Hematopoietic multipotent progenitor cell treated with erythropoietin and hydrocortisone succinate and interleukin-3 and kit ligand, for 15 days (in vitro differentiated cells): ENCODE measurements at regions not wholly inside any gene's neighbourhood (a gene's known extent, or its start where the extent isn't known, plus 50 kb on each side); places are given as distances from the start of the nearest gene placed in this dataset.

Source experiments
- DNase-seq: peaks from one replicate; pipeline ENCODE4 v3.0.0-alpha.2; 2015; ENCODE audit warnings: low spot score

- DNase-seq, result no peak
Measured at GRCh38 chr2:14350856-14351255, 281.7 kb upstream of the LRATD1 start.

DNA sequence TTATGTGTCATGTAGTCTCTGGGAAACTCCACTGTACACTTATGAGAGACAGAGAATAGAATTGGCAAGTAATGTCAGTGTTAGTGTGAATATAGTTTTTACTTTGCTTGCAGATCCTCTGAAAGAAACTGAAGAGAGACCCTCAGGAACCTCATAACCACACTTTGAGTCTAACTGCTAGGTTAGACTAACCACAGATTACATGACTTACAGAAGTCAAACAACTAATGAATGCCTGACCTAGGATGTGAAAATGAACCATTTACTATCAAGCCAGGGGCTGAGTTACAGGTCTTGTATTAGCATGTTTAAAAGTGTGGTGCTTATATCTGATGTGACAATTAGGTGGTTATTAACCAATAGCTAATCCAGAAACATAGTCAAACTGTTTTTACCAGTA lies 280.4 kb upstream of the LRATD1 start:
- no peak for DNase-seq

- no peak for DNase-seq
Measured at GRCh38 chr2:14354231-14354630, 278.3 kb upstream of the LRATD1 start.

DNA sequence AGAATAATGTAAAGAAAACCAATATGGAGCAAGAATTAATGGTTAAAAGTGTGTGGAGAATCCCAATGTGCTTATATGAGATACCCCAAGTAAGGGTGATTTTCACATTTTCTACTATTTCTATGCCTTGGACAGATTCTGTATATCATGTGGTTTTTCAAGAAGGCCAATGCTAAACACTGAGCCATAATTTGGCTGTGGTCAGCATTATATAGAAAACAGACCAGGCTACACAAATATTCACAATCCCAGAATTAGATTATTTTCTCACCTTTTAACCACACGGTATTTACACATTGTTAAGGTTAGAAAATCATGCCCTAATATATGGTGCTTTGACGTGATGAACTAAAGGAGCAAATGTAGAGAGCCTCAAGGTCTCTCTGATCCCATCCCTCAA lies 277.4 kb upstream of the LRATD1 start:
- no peak for DNase-seq

DNA sequence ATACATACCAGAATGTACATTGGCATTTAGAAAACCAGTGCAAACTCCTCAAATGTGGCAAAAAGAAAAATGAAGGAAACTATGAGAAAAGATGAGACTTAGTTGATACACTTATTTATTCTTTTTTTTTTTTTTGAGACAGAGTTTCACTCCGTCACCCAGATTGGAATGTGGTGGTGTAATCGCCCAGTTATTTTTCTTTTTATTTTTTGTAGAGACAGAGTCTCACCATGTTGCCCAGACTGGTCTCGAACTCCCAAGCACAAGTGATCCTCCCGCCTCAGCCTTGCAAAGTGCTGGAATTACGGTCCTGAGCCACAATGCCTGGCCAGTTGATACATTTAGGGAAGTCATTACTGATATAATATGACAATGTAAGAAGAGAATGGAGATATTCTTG lies 274.2 kb upstream of the LRATD1 start:
- no peak for DNase-seq

DNA sequence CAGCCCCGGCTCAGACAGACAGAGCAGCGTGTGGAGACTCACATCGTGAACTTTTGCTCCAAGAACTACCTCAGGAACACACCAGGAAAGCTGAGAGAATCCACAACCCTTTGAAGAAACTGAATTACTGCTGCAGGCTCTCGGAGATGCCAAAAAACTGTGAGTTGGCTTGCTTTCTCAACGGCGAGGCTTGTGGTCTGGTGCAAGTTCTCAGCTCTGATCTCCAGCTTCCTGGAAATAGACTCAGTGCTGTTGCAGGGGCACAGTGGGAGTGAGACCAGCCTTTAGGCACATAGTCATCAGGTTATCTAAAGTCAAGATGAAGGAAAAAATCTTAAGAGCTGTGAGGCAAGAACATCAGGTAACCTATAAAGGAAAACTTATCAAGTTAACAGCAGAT lies 273.7 kb upstream of the LRATD1 start:
- DNase-seq, result no peak

DNA sequence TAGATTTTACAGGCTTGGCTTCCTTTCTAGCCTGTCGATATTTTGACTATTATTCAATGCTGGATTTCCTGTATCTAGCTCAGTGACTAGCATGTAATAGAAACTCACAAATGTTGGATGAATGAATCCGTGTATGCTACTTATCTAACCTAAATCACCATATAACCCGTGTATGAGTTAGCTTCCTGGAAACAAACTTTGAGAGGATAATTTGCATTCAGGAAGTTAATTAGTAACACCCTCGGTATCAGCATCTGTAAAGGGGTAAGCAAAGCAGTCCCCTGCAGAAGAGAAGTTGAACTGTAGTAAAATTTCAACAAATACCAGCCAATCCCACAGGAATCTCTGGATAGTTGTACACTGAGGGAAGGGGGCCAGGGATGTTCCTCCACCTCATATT lies 269.4 kb upstream of the LRATD1 start:
- DNase-seq, result no peak

GRCh38 chr2:14363976-14364375 lies 268.5 kb upstream of the LRATD1 start:
- DNase-seq, result no peak

- DNase-seq, result no peak
Measured at GRCh38 chr2:14364471-14364870, 268.0 kb upstream of the LRATD1 start.

- DNase-seq, result no peak
Measured at GRCh38 chr2:14385043-14385442, 247.5 kb upstream of the LRATD1 start.

DNA sequence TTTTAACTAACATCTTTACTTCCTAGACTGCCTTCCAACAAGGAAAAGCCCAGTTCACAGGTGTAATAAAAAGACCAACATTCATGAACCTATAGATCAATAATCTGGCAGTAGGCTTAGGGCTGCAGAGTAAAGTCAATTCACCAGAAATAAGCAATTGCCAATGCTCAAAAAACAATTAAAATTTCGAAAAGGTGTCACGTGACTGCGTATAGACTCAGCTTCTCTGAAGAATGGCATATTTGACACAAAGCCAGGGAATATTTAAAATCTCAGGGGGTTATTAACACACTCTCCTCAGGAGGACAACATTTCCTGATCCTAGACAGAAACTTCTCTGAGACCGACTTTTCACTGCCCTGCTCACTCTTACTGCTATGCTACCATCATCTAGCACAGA lies 245.2 kb upstream of the LRATD1 start:
- DNase-seq, result no peak

GRCh38 chr2:14388724-14389123 lies 243.8 kb upstream of the LRATD1 start:
- no peak for DNase-seq

DNA sequence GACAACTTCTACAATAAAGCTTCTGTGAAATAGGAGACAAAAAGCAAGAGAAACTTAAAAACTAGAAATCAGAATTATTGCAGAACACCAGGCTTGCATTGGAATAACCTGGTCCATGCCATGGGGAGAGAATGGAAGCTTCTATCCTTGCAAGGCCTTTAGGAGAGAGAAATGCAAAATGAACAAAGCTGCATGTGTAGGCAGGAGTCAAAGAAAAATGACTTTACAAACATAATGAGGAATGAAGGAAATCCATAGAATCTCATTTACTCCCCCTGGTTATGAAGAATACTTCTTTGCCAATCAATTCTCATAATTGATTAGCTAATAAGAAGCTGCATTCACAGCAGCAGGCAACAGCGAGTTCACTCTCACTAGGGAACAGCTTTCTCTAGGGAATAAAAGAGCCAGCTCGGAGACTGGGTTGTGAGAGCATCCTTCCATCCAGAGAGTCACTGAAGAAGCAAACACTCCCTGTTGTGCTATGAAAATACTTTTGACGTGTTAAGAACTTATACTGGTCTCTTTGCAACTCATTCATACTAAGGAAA lies 235.9 kb upstream of the LRATD1 start:
- DNase-seq, result no peak

GRCh38 chr2:14398641-14399040 lies 233.9 kb upstream of the LRATD1 start:
- DNase-seq, result no peak

DNA sequence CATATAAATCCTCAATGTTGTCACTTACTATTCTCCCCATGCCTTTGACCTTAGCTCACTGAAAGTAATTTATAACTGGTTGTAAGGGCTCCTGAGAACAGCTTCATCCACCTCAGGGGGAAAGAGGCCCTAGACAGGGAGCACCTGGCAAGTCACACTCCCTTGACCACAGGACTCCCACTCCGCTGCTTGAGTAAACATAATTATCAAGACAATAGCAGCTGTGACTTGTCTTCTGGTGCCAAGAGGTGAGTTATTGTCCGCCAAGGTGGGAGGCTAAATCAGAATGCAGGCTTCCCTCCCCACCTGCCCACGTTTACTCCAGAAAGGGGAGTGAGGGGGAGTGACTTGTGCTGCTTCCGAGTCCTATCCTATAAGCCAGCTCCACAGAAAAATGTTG lies 230.6 kb upstream of the LRATD1 start:
- no peak for DNase-seq

DNA sequence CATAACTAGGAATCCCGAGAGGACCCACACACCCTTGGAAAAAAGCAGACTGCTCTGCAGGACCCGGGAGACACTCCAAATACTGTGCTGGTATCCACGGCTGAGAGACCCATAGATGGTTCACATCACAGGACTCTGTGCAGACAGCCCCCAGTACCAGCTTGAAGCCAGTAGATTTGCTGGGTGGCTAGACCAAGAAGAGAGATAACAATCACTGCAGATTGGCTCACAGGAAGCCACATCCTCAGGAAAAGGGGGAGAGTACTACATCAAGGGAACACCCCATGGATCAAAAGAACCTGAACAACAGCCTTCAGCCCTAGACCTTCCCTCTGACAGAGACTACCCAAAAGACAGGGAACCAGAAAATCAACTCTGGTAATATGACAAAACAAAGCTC lies 223.8 kb upstream of the LRATD1 start:
- no peak for DNase-seq

DNA sequence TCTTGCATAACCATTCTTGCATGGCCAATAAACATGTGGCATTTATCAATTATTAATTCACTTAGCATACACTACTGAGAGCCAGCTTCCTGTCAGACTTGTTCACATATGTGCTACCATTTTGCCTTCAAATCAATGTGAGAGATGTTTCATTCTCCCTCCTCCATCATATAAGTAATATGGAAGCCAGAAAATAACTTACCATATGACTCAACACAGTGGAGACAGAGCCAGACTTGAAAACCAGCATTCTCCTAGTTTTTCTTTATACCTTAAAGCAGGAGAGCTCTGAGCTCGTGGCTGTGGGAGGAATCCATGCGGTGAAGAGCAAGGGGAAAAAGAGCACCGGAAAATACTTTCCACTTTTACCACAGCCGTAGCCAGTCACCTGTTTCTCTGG lies 215.0 kb upstream of the LRATD1 start:
- DNase-seq, result no peak

GRCh38 chr2:14418115-14418514 lies 214.4 kb upstream of the LRATD1 start:
- no peak for DNase-seq

DNA sequence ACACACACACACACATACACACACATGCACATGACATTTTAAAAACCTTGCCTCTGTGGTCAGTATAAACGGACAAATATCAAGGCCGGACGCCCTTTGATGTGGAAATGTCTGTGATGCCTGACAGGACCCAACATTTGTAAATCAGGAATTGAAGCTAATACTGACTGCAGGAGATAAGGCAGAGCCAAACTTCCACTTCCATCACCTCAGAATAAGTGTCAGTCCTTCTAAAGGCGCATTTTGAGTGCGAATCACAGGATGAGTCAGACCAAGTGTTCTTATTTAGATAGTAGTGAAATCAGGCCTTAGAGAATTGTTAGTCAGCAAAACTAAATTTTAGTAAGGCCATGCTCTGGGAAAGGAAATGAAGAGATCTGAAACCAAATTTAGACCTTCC lies 211.7 kb upstream of the LRATD1 start:
- DNase-seq, result no peak

- DNase-seq, result no peak
Measured at GRCh38 chr2:14422426-14422825, 210.1 kb upstream of the LRATD1 start.

GRCh38 chr2:14423145-14423906 lies 209.2 kb upstream of the LRATD1 start:
- DNase-seq, result no peak

GRCh38 chr2:14424478-14425390 lies 207.8 kb upstream of the LRATD1 start:
- DNase-seq, result no peak

- no peak for DNase-seq
Measured at GRCh38 chr2:14425869-14426268, 206.6 kb upstream of the LRATD1 start.
